HG02973 (cell line): ENCODE measurements at regions not wholly inside any gene's neighbourhood (a gene's known extent, or its start where the extent isn't known, plus 50 kb on each side); places are given as distances from the start of the nearest gene placed in this dataset.

Experiments
- ATAC-seq: cut with Tn5 transposase; IDR thresholded peaks from one replicate; pipeline ENCODE4 v1.9.1; 2021; ENCODE audit warnings: moderate library complexity; ENCODE audit not compliant: unreplicated experiment

DNA sequence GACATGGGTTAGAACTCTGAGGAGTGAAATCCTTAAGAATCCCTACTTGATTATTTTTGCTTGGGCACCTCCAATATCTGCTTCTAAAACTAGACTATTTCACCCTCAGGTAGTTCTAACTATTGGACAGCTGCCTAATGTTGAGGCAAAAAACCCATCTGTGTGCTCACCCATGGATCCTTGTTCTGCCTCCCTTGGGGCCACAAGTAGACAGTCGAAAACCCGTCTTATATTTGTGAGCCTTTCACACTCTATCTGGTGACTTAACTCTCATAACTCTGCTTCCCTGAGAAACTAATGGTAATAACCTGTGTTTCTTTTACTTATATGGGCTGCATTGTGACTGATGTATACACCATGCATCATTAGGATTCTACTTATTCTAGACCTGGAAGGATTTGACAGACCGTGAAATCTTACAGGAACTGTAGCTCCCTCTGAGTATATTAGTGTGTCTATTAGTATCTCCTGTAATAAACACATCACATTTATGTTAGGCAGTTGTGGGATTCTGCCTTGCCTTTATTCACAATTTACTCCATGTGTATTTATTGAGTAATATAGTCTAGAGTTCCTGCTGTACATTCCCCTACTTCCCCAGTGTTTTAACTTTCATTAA is 94.6 kb upstream of the SGCD start:
- ATAC-seq = no peak

GRCh38 chr5:156237361-156237760 is 89.6 kb upstream of the SGCD start:
- ATAC-seq = no peak

GRCh38 chr5:156239800-156240199 is 87.2 kb upstream of the SGCD start:
- no peak for ATAC-seq

- ATAC-seq = no peak
Measured at GRCh38 chr5:156240414-156240813, 86.5 kb upstream of the SGCD start.

DNA sequence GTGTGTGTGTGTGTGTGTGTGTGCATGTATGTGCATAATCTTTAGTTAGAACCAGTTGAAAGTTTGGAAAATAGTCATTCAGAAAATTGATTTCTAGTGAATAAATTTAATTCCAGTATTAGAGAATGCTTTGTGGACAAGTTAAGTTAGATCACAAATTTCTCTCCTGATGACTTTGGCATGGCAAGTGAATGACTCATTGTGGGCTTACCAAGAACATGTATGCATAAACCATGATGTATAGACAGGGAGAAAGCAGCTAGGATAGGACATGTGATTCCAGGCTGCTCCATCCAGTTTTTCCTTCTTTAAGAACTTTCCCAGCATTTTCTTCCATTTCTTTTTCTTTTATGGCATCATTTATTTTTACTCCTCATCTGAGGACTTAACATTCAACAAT is 85.7 kb upstream of the SGCD start:
- no peak for ATAC-seq

DNA sequence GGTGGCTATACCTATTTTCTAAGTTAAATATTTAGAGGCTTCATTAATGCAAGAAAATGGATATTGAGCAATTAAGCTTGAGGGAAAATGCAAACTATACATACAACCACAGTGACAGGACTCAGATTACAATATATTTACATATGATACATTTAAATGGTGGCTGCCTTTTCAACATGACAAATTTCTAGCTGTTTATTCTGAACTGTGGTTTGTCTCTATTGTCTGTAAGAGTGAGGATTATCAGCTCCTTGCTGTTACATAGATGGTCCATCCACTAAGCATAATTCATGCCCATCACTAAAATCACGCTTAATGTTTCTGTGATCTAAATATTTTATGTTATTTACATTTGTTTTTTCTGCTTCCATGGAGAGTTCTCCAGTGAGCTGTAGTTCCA is 81.1 kb upstream of the SGCD start:
- ATAC-seq = no peak

- no peak for ATAC-seq
Measured at GRCh38 chr5:156251076-156251475, 75.9 kb upstream of the SGCD start.

GRCh38 chr5:156253130-156253529 is 73.8 kb upstream of the SGCD start:
- no peak for ATAC-seq

DNA sequence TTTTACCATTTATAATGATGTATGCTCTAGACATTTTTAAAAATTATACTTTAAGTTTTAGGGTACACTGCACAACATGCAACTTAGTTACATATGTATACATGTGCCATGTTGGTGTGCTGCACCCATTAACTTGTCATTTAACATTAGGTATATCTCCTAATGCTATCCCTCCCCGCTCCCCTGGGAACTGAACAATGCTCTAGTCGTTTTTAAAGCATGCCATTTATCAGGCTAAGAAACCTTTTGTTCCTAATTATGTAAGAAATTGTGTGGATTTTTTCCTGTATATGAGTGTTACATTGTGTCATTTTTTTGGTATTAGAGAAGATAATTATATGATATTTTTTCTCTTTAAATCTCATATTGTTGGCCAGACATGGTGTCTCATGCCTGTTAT is 72.8 kb upstream of the SGCD start:
- no peak for ATAC-seq

GRCh38 chr5:156256642-156257041 is 70.3 kb upstream of the SGCD start:
- ATAC-seq = no peak

DNA sequence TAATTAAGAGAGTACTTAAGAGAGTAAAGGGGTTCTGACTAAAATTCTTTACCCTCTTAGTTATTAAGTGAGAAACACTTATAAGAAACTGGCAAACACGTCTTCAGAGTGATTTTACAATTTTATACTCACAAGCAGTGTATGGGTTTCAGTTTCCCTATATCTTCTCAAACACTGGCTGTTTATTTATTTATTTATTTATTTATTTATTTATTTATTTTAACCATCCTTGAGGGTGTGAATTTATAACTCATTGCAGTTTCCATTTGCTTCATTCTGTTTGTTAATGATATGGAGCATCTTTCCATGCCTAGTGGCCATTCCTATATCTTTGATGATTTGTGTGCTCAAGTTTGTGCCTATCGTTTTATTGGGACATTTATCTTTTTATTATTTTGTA is 68.0 kb upstream of the SGCD start:
- ATAC-seq = no peak

GRCh38 chr5:156259618-156260017 is 67.3 kb upstream of the SGCD start:
- no peak for ATAC-seq

GRCh38 chr5:156261275-156261939 is 65.6 kb upstream of the SGCD start:
- ATAC-seq = no peak

DNA sequence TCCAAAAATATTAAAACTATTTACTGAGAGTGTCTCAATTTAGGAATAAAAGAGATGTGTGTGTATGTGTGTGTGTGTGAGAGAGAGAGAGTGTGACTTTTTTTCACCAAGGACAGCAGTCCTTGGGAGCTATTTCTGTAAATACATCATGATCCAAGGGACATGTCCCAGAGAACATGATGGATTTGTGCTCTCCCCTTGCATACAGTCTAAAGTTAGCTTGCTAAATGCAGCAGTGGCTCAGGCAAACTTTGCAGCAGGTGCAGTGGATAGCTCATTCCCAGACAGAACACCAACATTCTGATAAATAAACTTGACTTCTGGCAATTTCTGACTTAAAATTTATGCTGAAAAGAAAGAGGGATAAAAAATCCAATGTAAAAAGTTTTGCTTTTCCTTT is 55.4 kb upstream of the SGCD start:
- ATAC-seq = no peak

GRCh38 chr5:156272139-156272538 is 54.8 kb upstream of the SGCD start:
- no peak for ATAC-seq

- ATAC-seq = no peak
Measured at GRCh38 chr5:156273325-156273724, 53.6 kb upstream of the SGCD start.

- no peak for ATAC-seq
Measured at GRCh38 chr5:156274453-156274852, 52.5 kb upstream of the SGCD start.
